Ishikawa (cell line): ENCODE measurements at regions not wholly inside any gene's neighbourhood (a gene's known extent, or its start where the extent isn't known, plus 50 kb on each side); places are given as distances from the start of the nearest gene placed in this dataset.

Experiments used
- CEBPB ChIP-seq: IDR thresholded peaks from 2 replicates; pipeline ENCODE4 v1.6.1; 2012
- EP300 ChIP-seq: IDR thresholded peaks from 2 replicates; pipeline ENCODE4 v1.6.1; 2012; ENCODE audit warnings: borderline replicate concordance
- TAF1 ChIP-seq: IDR thresholded peaks from 2 replicates; pipeline ENCODE4 v1.6.1; 2012; ENCODE audit warnings: low read depth, mild to moderate bottlenecking
- TCF12 ChIP-seq: IDR thresholded peaks from 2 replicates; pipeline ENCODE4 v1.6.1; 2012; ENCODE audit warnings: low read depth

DNA sequence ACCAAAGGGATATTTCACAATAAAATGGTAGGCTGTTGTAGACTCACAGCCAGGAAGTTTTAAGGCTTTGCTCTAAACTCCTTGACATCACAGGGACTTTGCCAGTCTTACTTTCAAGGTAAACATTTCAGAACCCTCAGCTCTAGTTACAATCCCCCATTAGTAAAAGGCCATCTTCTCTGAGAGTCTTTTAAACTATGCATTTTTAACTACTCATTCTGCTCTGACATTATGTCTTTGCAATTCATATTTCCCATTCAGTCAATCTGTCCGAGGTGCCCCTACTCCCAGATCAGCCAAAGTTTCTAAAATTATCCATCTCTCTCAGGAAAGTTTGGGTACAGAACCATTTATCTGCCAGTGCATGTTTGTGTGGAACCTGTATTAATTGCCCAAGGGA is 1094.1 kb downstream of the TDRD15 start:
- TF ChIP-seq CEBPB (no peak), TCF12 (no peak), EP300 (no peak), TAF1 (no peak)
